Activated naive CD4-positive, alpha-beta T cell treated with anti-CD3 and anti-CD28 coated beads, Interleukin-2, amount 50 U/mL, for 24 hours (primary cell): ENCODE measurements at regions not wholly inside any gene's neighbourhood (a gene's known extent, or its start where the extent isn't known, plus 50 kb on each side); places are given as distances from the start of the nearest gene placed in this dataset.
A peak's percentile ranks its signal among the peaks of the same experiment; 100 is the strongest.

Experiments used
- H3K27ac Mint-ChIP-seq: one replicate; pipeline ENCODE4 v1.8.0; 2021; ENCODE audit warnings: mild to moderate bottlenecking, mixed read lengths
- H3K27me3 Mint-ChIP-seq: one replicate; pipeline ENCODE4 v1.8.0; 2021; ENCODE audit warnings: mixed read lengths
- H3K36me3 Mint-ChIP-seq: one replicate; pipeline ENCODE4 v1.8.0; 2021; ENCODE audit warnings: mixed read lengths
- H3K4me1 Mint-ChIP-seq: one replicate; pipeline ENCODE4 v1.8.0; 2021; ENCODE audit warnings: mixed read lengths
- H3K4me3 Mint-ChIP-seq: one replicate; pipeline ENCODE4 v1.8.0; 2021; ENCODE audit warnings: mild to moderate bottlenecking, mixed read lengths
- H3K9me3 Mint-ChIP-seq: one replicate; pipeline ENCODE4 v1.8.0; 2021; ENCODE audit warnings: mixed read lengths

- Mint-ChIP-seq H3K4me3 (no peak overlapping the region), H3K27ac (no peak overlapping the region), H3K4me1 (no peaks in the 10 kb centered on the region), H3K36me3 (no peaks in the 10 kb centered on the region), H3K27me3 (peaks cover 7% of the 10 kb centered on the region), H3K9me3 (no peaks in the 10 kb centered on the region)
These were observed 283.8 kb downstream of the MRPL39 start for GRCh38 chr21:25323356-25323949.

GRCh38 chr21:25314247-25314646 lies 293.0 kb downstream of the MRPL39 start:
- no peaks in the 10 kb centered on the region for H3K4me1 Mint-ChIP-seq
- no peaks in the 10 kb centered on the region for H3K27me3 Mint-ChIP-seq
- H3K27ac Mint-ChIP-seq: peak overlapping the region; percentile 14
- H3K9me3 Mint-ChIP-seq: peaks cover under 1% of the 10 kb centered on the region
- H3K4me3 Mint-ChIP-seq: no peak overlapping the region
- H3K36me3 Mint-ChIP-seq: no peaks in the 10 kb centered on the region

DNA sequence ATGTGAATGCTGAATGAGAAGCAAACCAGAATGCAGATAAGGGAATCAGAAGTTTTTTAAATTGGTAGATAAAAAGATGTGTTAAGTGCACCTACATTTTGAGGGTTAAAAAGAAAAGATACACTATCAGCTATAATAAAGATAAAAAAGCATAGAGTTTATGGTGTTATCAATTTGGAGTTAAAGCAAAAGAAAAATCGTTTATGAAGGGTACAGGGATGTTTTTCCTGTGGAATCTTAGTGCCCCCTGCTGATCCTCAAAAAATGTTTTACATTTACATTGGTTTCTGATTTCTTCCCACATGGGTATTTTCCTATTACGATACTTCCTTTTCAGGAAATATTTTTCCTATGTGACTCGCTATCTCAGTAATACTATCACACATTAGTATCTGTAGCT lies 293.5 kb downstream of the MRPL39 start:
- no peaks in the 10 kb centered on the region for H3K4me1 Mint-ChIP-seq

DNA sequence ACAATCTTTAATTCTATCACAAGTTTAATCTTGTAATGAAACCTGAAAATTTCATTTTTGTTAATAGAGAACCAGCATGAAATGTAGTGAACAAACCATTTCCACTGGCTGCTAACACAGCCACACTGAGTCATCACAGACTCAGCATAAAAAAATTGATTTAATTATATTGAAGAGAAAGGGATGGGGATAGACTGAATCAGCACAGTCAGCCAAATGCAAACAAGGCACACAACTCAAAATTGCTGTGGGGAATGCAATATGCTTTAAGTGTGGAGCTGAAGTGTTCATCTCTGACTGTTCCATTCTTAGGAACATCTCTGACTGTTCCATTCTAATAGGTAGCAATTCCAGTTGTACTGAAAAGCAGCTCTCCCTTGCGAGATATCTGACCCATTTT lies 299.8 kb downstream of the MRPL39 start:
- Mint-ChIP-seq H3K27ac (no peak overlapping the region), H3K36me3 (no peaks in the 10 kb centered on the region), H3K9me3 (peaks cover 4% of the 10 kb centered on the region), H3K4me3 (no peak overlapping the region), H3K4me1 (no peaks in the 10 kb centered on the region), H3K27me3 (peaks cover 1% of the 10 kb centered on the region)

More for the DNA sequence above, 293.5 kb downstream of the MRPL39 start:
- no peak overlapping the region for H3K4me3 Mint-ChIP-seq
- H3K36me3 Mint-ChIP-seq: no peaks in the 10 kb centered on the region
- H3K27me3 Mint-ChIP-seq: no peaks in the 10 kb centered on the region
- peaks cover 4% of the 10 kb centered on the region for H3K9me3 Mint-ChIP-seq
- no peak overlapping the region for H3K27ac Mint-ChIP-seq

GRCh38 chr21:25304611-25305010 lies 302.7 kb downstream of the MRPL39 start:
- H3K27me3 Mint-ChIP-seq: peaks cover 1% of the 10 kb centered on the region
- H3K4me1 Mint-ChIP-seq: no peaks in the 10 kb centered on the region
- H3K27ac Mint-ChIP-seq: no peak overlapping the region
- H3K9me3 Mint-ChIP-seq: peaks cover 4% of the 10 kb centered on the region
- no peak overlapping the region for H3K4me3 Mint-ChIP-seq
- no peaks in the 10 kb centered on the region for H3K36me3 Mint-ChIP-seq

GRCh38 chr21:25300632-25301031 lies 306.6 kb downstream of the MRPL39 start:
- Mint-ChIP-seq H3K27ac (no peak overlapping the region), H3K4me3 (no peak overlapping the region), H3K36me3 (no peaks in the 10 kb centered on the region), H3K4me1 (no peaks in the 10 kb centered on the region), H3K9me3 (no peaks in the 10 kb centered on the region), H3K27me3 (peaks cover 1% of the 10 kb centered on the region)

DNA sequence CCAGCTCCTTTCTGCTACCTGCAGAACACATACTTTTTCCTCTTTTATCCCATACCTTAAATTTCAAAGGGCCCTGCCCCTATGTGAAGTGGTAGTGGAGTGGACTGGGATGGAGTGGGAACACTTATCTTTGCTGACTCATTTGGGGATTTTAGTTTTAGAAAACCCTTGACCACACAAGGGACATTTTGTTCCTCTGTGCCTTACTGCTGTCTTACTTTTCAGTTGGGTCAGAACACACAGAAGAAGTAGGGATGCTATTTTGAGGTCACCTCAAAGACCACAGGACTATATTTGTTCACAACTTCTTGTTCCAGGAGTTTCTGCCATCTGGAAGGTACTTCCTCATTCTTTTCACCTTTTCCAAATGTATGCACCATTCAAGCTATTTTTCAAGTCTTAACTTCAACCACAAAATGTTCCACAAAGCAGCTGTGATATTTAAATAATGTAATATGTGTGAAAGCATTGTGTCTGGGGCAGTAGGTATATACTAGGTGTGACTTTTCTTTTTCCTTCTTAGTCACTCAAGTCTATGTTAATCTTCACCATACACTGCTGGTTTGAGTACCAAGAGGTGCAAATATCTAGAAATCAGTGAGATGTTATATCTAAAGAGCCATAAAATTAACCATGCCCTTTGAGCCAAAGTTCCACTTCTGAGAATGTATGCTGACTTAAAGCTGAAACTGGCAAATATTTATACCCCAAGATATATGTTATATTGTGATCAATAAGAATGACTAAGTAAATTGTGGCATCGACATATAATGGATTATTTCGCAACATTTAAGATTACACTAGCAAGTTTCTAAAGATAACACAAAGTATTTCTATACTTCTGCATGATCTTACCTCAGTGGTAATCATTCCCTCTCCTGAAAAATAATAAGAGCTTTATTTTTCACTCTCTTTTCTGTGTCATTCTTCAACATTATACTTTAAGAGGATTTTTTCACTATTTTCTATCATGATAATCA lies 308.5 kb downstream of the MRPL39 start:
- H3K4me1 Mint-ChIP-seq: no peaks in the 10 kb centered on the region
- no peak overlapping the region for H3K4me3 Mint-ChIP-seq
- no peaks in the 10 kb centered on the region for H3K27me3 Mint-ChIP-seq
- H3K36me3 Mint-ChIP-seq: no peaks in the 10 kb centered on the region
- no peaks in the 10 kb centered on the region for H3K9me3 Mint-ChIP-seq
- no peak overlapping the region for H3K27ac Mint-ChIP-seq

DNA sequence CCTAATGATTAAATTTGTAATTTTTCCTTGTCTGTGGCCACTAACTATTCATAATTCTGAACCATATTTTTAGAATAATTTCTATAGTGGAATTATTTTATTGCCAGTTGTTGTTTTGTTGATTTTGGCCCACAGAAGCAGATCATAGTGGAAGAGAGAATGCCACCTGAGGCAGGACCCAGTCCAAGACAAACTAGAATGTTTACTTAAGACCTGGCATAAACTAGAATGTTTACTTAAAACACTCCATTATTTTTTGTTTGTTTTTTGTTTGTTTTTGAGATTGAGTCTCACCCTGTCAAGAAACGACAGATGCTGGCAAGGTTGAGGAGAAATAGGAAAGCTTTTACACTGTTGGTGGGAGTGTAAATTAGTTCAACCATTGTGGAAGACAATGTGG lies 310.2 kb downstream of the MRPL39 start:
- no peaks in the 10 kb centered on the region for H3K27me3 Mint-ChIP-seq
- H3K27ac Mint-ChIP-seq: no peak overlapping the region
- H3K36me3 Mint-ChIP-seq: no peaks in the 10 kb centered on the region
- no peaks in the 10 kb centered on the region for H3K4me1 Mint-ChIP-seq
- no peaks in the 10 kb centered on the region for H3K9me3 Mint-ChIP-seq
- no peak overlapping the region for H3K4me3 Mint-ChIP-seq

DNA sequence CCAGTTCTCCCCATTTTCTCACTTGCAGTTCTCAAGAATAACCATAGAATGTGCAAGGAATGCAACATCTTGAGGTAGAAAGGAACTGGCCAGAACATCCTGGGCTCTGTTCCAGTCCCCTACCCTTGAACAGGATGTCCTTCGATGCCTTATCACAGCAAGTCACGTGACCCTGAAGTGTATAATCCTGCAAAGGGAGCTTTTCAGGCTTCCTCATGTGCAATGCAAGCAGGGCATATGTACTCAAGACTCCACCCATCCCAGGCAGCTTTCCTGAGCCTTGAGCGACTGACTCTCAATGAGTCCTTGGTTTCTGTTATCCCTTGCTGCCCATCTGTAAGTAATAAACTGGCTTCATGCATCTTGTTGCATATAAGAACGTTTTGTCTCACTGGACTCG lies 311.0 kb downstream of the MRPL39 start:
- no peak overlapping the region for H3K27ac Mint-ChIP-seq
- H3K4me1 Mint-ChIP-seq: no peaks in the 10 kb centered on the region
- H3K27me3 Mint-ChIP-seq: no peaks in the 10 kb centered on the region
- H3K9me3 Mint-ChIP-seq: no peaks in the 10 kb centered on the region
- H3K36me3 Mint-ChIP-seq: no peaks in the 10 kb centered on the region
- no peak overlapping the region for H3K4me3 Mint-ChIP-seq

- Mint-ChIP-seq H3K4me1 (no peaks in the 10 kb centered on the region), H3K9me3 (no peaks in the 10 kb centered on the region), H3K4me3 (no peak overlapping the region), H3K27me3 (no peaks in the 10 kb centered on the region), H3K36me3 (no peaks in the 10 kb centered on the region), H3K27ac (no peak overlapping the region)
These were observed 314.9 kb downstream of the MRPL39 start for GRCh38 chr21:25292396-25292795.

- H3K4me1 Mint-ChIP-seq: no peaks in the 10 kb centered on the region
These were observed 323.6 kb downstream of the MRPL39 start for GRCh38 chr21:25283720-25284119.

DNA sequence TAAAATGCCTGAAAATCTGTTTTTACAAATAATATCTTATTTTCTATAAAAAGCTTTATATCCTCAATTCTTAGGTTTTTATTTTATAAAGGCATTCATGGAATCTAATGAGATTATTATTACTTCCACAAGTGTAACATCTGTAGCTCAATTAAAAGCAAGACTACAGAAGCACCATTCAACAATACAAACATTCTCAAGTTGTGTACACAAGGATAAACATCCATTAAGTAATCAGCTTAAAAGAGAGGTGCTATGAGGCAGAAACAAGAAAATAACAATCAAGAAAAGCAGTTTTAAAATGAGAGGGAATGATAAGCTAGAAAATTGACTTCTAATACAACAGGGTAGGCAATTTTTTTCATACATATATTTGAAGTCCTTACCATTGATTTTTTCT lies 326.1 kb downstream of the MRPL39 start:
- no peaks in the 10 kb centered on the region for H3K4me1 Mint-ChIP-seq
- H3K36me3 Mint-ChIP-seq: no peaks in the 10 kb centered on the region
- no peak overlapping the region for H3K27ac Mint-ChIP-seq
- H3K9me3 Mint-ChIP-seq: no peaks in the 10 kb centered on the region
- peaks cover 5% of the 10 kb centered on the region for H3K27me3 Mint-ChIP-seq
- no peak overlapping the region for H3K4me3 Mint-ChIP-seq

More at GRCh38 chr21:25283720-25284119, 323.6 kb downstream of the MRPL39 start:
- Mint-ChIP-seq H3K27me3 (peaks cover 5% of the 10 kb centered on the region), H3K27ac (no peak overlapping the region), H3K9me3 (no peaks in the 10 kb centered on the region), H3K4me3 (no peak overlapping the region), H3K36me3 (no peaks in the 10 kb centered on the region)

DNA sequence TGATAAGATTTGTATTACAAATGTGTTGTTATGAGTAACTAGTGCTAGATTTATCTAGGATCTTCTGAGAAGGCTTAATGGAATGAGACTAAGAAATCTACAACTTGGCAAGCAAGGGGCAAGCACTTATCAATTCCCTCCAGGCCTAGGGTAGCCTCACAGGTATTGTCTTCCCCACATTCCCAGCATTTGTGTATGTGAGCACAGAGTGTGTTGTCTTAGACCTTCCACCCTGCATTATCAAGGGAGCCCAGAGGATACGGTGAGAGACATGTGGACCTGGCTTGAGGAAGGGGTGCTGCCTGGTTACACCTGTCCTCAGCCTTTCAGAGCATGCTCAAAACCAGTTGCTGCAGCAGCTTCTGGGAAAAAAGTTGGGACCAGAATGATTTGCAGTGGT lies 327.2 kb downstream of the MRPL39 start:
- no peak overlapping the region for H3K27ac Mint-ChIP-seq
- H3K4me3 Mint-ChIP-seq: no peak overlapping the region
- H3K36me3 Mint-ChIP-seq: no peaks in the 10 kb centered on the region
- peaks cover 5% of the 10 kb centered on the region for H3K27me3 Mint-ChIP-seq
- no peaks in the 10 kb centered on the region for H3K9me3 Mint-ChIP-seq
- no peaks in the 10 kb centered on the region for H3K4me1 Mint-ChIP-seq

GRCh38 chr21:25273959-25274358 lies 333.3 kb downstream of the MRPL39 start:
- Mint-ChIP-seq H3K27ac (no peak overlapping the region), H3K4me1 (no peaks in the 10 kb centered on the region), H3K4me3 (no peak overlapping the region), H3K9me3 (no peaks in the 10 kb centered on the region), H3K36me3 (no peaks in the 10 kb centered on the region), H3K27me3 (peaks cover 2% of the 10 kb centered on the region)

DNA sequence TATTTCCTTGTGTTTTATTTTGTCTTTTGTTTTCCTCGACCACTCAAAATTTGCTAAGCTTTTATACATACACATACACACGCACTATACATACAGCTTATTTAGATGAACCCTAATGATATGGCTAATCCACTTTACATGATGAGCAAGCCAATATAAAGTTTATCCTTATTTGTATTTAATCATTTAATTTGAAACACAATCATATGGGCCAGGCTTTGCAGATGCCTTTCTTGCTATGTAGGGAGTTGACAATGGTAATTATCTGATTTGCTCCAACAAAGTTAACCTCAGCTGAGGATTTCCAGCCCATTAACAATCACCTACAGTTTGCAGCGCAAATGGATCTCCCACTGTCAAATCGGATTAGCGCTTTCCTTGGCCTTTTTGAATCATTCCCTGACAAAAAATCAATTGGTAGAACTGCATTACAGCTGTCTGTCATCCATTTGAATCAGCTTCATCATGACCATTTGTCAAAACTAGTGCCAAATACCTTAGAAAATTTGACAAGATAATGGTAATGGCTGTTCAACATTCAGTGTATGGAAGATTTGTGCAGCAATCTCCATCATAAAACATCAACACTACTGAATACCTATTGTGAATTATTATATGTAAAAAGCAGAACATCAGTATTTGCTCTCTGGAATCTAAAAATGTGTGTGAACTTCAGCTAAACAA lies 352.6 kb downstream of the MRPL39 start:
- H3K4me3 Mint-ChIP-seq: no peak overlapping the region
- H3K36me3 Mint-ChIP-seq: no peaks in the 10 kb centered on the region
- H3K9me3 Mint-ChIP-seq: no peaks in the 10 kb centered on the region
- no peak overlapping the region for H3K27ac Mint-ChIP-seq
- H3K4me1 Mint-ChIP-seq: no peaks in the 10 kb centered on the region
- H3K27me3 Mint-ChIP-seq: peaks cover 3% of the 10 kb centered on the region

GRCh38 chr21:25246546-25246945 lies 360.7 kb downstream of the MRPL39 start:
- H3K4me3 Mint-ChIP-seq: no peak overlapping the region
- H3K36me3 Mint-ChIP-seq: peaks cover 2% of the 10 kb centered on the region
- no peaks in the 10 kb centered on the region for H3K4me1 Mint-ChIP-seq
- H3K27me3 Mint-ChIP-seq: no peaks in the 10 kb centered on the region
- no peaks in the 10 kb centered on the region for H3K9me3 Mint-ChIP-seq
- no peak overlapping the region for H3K27ac Mint-ChIP-seq
